HEK293 (cell line): ENCODE measurements at regions not wholly inside any gene's neighbourhood (a gene's known extent, or its start where the extent isn't known, plus 50 kb on each side); places are given as distances from the start of the nearest gene placed in this dataset.

Experiments
- KLF16 ChIP-seq: fragments of 450-650 bp; formaldehyde crosslinking; IDR thresholded peaks from 2 replicates; pipeline ENCODE4 v1.5.1; 2017; ENCODE audit warnings: missing biosample characterization, missing genetic modification characterization
- SP2 ChIP-seq: fragments of 450-650 bp; formaldehyde crosslinking; IDR thresholded peaks from 2 replicates; pipeline ENCODE4 v1.5.1; 2016; ENCODE audit warnings: missing biosample characterization, missing genetic modification characterization
- ZBTB7A ChIP-seq: fragments of 450-650 bp; formaldehyde crosslinking; IDR thresholded peaks from 2 replicates; pipeline ENCODE4 v1.5.1; 2016; ENCODE audit warnings: low read depth, missing biosample characterization, missing genetic modification characterization
- ZFP37 ChIP-seq: fragments of 450-650 bp; formaldehyde crosslinking; IDR thresholded peaks from 2 replicates; pipeline ENCODE4 v1.5.1; 2016; ENCODE audit warnings: missing biosample characterization, missing genetic modification characterization
- ZNF707 ChIP-seq: fragments of 450-650 bp; formaldehyde crosslinking; IDR thresholded peaks from 2 replicates; pipeline ENCODE4 v1.5.1; 2016; ENCODE audit warnings: missing biosample characterization, missing genetic modification characterization
- ZSCAN30 ChIP-seq: fragments of 450-650 bp; IDR thresholded peaks from 2 replicates; pipeline ENCODE4 v1.5.1; 2018; ENCODE audit warnings: missing biosample characterization, mild to moderate bottlenecking, missing genetic modification characterization, moderate library complexity
- TF ChIP-seq, protein P1 (sequence below): fragments of 450-650 bp; formaldehyde crosslinking; IDR thresholded peaks from 2 replicates; pipeline ENCODE4 v1.5.1; 2016; ENCODE audit warnings: missing biosample characterization, missing genetic modification characterization

DNA sequence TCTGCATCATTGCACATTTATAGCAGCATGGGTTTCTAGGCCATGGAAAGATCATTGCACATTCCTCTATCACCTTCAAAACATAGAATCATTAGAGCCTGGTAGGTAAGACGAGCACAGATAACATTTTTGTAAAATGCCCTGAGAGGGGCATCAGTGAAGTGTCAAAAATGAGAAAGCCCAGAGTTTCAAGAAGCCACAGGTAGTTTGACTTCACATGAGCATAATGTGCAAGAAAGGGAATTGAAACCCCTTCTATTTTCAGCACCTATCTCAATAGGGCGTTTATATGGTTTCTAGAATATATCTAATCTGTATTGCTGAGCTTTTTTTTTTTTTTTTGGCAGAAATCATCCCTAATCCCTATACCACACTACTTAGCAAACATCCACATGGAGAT lies 2441.7 kb downstream of the ARAP2 start:
- TF ChIP-seq ZSCAN30 (tag by site-specific recombination) (no peak), ZBTB7A (no peak), SP2 (no peak), ZFP37 (tag by site-specific recombination) (no peak), KLF16 (tag by site-specific recombination) (no peak), ZNF707 (no peak)
- TF ChIP-seq, protein P1, sequence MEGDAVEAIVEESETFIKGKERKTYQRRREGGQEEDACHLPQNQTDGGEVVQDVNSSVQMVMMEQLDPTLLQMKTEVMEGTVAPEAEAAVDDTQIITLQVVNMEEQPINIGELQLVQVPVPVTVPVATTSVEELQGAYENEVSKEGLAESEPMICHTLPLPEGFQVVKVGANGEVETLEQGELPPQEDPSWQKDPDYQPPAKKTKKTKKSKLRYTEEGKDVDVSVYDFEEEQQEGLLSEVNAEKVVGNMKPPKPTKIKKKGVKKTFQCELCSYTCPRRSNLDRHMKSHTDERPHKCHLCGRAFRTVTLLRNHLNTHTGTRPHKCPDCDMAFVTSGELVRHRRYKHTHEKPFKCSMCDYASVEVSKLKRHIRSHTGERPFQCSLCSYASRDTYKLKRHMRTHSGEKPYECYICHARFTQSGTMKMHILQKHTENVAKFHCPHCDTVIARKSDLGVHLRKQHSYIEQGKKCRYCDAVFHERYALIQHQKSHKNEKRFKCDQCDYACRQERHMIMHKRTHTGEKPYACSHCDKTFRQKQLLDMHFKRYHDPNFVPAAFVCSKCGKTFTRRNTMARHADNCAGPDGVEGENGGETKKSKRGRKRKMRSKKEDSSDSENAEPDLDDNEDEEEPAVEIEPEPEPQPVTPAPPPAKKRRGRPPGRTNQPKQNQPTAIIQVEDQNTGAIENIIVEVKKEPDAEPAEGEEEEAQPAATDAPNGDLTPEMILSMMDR (tag by site-specific recombination): no peak
